Endodermal cell (in vitro differentiated cells): ENCODE measurements at regions not wholly inside any gene's neighbourhood (a gene's known extent, or its start where the extent isn't known, plus 50 kb on each side); places are given as distances from the start of the nearest gene placed in this dataset.

Experiments
- DNase-seq: peaks from one replicate; pipeline ENCODE4 v3.0.0-alpha.2; 2017
- H3K27ac ChIP-seq: 2 replicates; pipeline ENCODE4 v1.5.1; 2013; ENCODE audit warnings: mild to moderate bottlenecking, low read depth, low read length, moderate library complexity
- H3K27me3 ChIP-seq: 2 replicates; pipeline ENCODE4 v1.6.1; 2013; ENCODE audit warnings: mild to moderate bottlenecking, low read length, moderate library complexity; ENCODE audit not compliant: insufficient read depth, control insufficient read depth, poor library complexity, severe bottlenecking
- H3K36me3 ChIP-seq: 2 replicates; pipeline ENCODE4 v1.7.0; 2013; ENCODE audit warnings: mild to moderate bottlenecking, low read length, moderate library complexity; ENCODE audit not compliant: control insufficient read depth, insufficient read depth
- H3K4me1 ChIP-seq: one replicate; pipeline ENCODE4 v1.7.0; 2013; ENCODE audit warnings: low read length; ENCODE audit not compliant: control insufficient read depth, insufficient read depth
- H3K4me3 ChIP-seq: 2 replicates; pipeline ENCODE4 v1.5.1; 2013; ENCODE audit warnings: mild to moderate bottlenecking, low read length, moderate library complexity
- H3K9ac ChIP-seq: 2 replicates; pipeline ENCODE4 v1.6.1; 2013; ENCODE audit warnings: mild to moderate bottlenecking, low read length, moderate library complexity; ENCODE audit not compliant: poor library complexity, severe bottlenecking; ENCODE audit errors: extremely low read depth
- H3K9me3 ChIP-seq: 2 replicates; pipeline ENCODE4 v1.6.1; 2013; ENCODE audit warnings: mild to moderate bottlenecking, low read length, moderate library complexity; ENCODE audit not compliant: control insufficient read depth
- H3K27ac Mint-ChIP-seq: 2 replicates; pipeline ENCODE4 v1.8.0; 2020; ENCODE audit warnings: mixed read lengths
- H3K27me3 Mint-ChIP-seq: 2 replicates; pipeline ENCODE4 v1.8.0; 2021; ENCODE audit warnings: mild to moderate bottlenecking, mixed read lengths; ENCODE audit not compliant: insufficient read depth
- H3K36me3 Mint-ChIP-seq: 2 replicates; pipeline ENCODE4 v1.8.0; 2020; ENCODE audit warnings: low read depth, mixed read lengths
- H3K4me1 Mint-ChIP-seq: 2 replicates; pipeline ENCODE4 v1.8.0; 2020; ENCODE audit warnings: mixed read lengths
- H3K4me3 Mint-ChIP-seq: 2 replicates; pipeline ENCODE4 v1.8.0; 2020; ENCODE audit warnings: mild to moderate bottlenecking, moderate library complexity, mixed read lengths
- H3K9me3 Mint-ChIP-seq: 2 replicates; pipeline ENCODE4 v1.8.0; 2020; ENCODE audit warnings: mild to moderate bottlenecking, mixed read lengths
- WGBS, 2 experiments: methylation state at CpG; one replicate each; pipeline versions ENCODE4 v1.1.5 to v1.1.7; 2013; ENCODE audit warnings: missing lambda C conversion rate in 2 of 2, mixed read lengths in 1 of 2; ENCODE audit not compliant: insufficient coverage in 1 of 2, insufficient read length in 1 of 2; 5-methylcytosine and 5-hydroxymethylcytosine counted together
- TF ChIP-seq, protein P1 (sequence below): fragments of 200-600 bp; sonication (generic); conservative IDR thresholded peaks from 2 replicates; pipeline ENCODE4 v1.5.0; 2021; ENCODE audit warnings: antibody characterized with exemption, mild to moderate bottlenecking

DNA sequence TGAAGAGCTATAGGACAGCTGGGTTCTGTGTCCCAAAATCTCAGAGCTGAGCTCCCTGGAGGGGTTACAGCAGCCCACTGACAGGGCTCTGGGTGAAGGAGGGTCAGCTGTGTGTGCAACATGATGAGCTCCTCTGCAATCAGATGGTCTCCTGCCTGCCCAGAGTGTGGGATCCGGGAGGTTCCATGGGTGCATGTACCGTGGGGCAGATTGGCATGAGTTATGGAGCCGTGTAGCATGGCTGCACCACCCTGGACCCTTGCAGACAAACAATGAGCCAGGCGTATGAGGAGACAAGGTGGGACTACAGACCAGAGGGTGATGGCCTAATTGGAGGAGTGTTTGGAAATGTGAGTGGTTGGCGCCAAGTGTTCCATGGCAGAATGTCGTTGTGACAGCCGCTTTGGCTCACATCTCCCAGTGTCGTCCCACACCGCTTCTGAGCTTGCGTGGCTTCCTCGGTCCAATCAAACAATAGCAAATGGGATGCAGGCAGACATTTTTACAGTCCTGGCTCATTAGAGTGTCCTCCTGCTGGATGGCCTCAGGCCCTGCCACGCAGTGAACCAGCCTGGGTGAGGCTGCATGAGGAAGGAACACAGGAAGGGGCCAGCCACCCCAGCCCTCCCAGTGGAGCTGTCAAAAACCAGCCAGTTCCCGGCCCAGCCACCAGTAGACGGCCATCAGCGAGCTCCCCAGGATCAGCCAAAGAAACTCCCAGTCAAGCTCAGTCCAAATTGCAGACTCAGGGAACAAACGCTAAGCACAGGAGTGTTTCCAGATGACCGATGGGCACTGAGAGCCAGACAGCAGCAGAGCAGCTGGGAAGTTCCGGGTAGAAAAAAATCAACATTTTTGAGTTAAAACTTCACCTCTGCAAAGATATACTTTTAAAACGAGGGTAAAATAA is 1066.9 kb downstream of the BRD1 start:
- H3K4me1 ChIP-seq = no peaks in the 10 kb centered on the region
- no peak overlapping the region for H3K9ac ChIP-seq
- H3K36me3 ChIP-seq = no peaks in the 10 kb centered on the region
- peaks cover 7% of the 10 kb centered on the region for H3K9me3 Mint-ChIP-seq
- H3K27me3 Mint-ChIP-seq = peaks cover 3% of the 10 kb centered on the region
- no peaks in the 10 kb centered on the region for H3K27me3 ChIP-seq
- no peaks in the 10 kb centered on the region for H3K9me3 ChIP-seq
- no peak overlapping the region for H3K27ac ChIP-seq
- TF ChIP-seq, protein P1, sequence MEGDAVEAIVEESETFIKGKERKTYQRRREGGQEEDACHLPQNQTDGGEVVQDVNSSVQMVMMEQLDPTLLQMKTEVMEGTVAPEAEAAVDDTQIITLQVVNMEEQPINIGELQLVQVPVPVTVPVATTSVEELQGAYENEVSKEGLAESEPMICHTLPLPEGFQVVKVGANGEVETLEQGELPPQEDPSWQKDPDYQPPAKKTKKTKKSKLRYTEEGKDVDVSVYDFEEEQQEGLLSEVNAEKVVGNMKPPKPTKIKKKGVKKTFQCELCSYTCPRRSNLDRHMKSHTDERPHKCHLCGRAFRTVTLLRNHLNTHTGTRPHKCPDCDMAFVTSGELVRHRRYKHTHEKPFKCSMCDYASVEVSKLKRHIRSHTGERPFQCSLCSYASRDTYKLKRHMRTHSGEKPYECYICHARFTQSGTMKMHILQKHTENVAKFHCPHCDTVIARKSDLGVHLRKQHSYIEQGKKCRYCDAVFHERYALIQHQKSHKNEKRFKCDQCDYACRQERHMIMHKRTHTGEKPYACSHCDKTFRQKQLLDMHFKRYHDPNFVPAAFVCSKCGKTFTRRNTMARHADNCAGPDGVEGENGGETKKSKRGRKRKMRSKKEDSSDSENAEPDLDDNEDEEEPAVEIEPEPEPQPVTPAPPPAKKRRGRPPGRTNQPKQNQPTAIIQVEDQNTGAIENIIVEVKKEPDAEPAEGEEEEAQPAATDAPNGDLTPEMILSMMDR = no peak
- DNase-seq = peak; percentile 26
- H3K4me3 Mint-ChIP-seq = no peak overlapping the region
- no peaks in the 10 kb centered on the region for H3K36me3 Mint-ChIP-seq
- H3K4me3 ChIP-seq = no peak overlapping the region
- 87 to 93% methylated on average over 18 to 19 of the region's 19 CpGs for WGBS, 2 experiments
- no peaks in the 10 kb centered on the region for H3K4me1 Mint-ChIP-seq
- H3K27ac Mint-ChIP-seq = no peak overlapping the region

DNA sequence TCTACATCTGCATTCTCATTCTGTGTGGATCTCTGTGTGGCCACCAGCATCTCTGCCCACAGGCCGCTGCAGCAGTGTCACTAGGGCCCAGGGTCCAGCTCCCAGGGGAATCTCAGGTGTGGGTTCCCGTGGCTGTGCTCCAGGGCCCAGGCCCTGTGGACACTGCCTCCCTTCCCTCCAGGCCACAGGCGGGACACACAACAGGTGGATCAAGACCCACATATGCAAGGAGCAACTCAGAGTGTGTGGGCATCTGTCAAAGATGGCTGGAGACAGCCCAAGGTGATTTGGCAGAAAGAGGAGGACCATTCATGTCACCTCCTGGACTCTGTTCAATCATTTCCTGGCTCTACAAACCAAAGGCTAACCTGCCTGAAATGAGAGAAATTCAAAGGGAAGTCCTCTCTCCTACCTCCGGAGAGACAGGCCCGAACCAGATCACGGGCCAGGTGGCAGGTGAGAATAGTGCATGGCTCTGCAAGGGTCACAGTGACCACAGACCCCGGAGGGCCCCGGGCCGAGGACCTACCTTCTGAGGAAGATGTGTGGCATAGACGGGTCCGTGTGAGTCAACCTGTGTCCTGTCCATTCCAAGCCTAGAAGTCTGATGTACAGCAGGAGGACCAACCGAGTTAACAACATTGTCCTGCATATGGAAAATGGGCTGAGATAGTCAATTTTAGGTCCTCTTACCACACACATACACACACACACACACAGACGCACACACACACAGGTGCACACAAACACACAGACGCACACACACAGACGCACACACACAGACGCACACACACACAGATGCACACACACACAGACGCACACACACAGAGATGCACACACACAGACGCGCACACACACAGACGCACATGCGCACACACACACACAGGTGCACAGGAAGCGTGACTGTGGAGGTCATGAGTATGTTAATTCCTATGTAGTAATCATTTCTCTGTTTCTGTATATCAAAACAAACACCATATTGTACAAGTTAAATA is 1068.5 kb downstream of the BRD1 start:
- H3K4me3 Mint-ChIP-seq = no peak overlapping the region
- Histone ChIP-seq H3K36me3 (no peaks in the 10 kb centered on the region), H3K27ac (no peak overlapping the region), H3K9ac (no peak overlapping the region), H3K27me3 (no peaks in the 10 kb centered on the region), H3K9me3 (no peaks in the 10 kb centered on the region), H3K4me3 (no peak overlapping the region), H3K4me1 (no peaks in the 10 kb centered on the region)
- TF ChIP-seq, protein P1 = no peak
- no peaks in the 10 kb centered on the region for H3K36me3 Mint-ChIP-seq
- WGBS, 2 experiments = 87 to 96% methylated on average over 8 to 20 of the region's 22 CpGs
- no peak overlapping the region for H3K27ac Mint-ChIP-seq
- DNase-seq = peak; percentile 25
- H3K27me3 Mint-ChIP-seq = peaks cover 2% of the 10 kb centered on the region
- no peaks in the 10 kb centered on the region for H3K4me1 Mint-ChIP-seq
- H3K9me3 Mint-ChIP-seq = peaks cover 1% of the 10 kb centered on the region

DNA sequence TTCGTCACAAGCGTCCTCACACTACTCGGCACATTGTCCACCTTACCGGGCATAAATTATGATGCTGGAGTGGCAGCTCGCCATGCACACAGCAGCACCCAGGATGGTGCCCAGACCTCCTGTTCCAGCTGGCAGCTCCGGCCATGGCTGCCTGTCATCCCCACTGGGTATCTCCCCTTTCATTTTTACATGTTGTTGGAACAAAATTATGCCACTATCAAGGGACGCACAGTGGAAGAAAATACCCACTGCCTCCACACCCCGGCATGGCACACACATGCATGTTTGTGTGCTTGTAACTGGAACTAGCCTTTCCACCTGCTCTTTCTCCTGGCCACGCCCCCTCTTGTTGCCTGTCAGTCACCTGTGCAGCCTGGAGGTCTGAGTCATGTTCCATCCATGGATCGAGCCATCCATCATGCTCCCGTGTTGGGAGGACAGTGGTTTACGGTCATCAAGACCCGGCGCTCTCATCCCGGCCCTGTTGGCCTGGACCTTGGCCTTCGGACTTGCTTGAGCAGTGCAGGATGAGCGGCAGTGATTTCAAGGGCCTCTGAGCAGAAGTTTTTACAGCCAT is 1069.6 kb downstream of the BRD1 start:
- Mint-ChIP-seq H3K9me3 (no peaks in the 10 kb centered on the region), H3K36me3 (no peaks in the 10 kb centered on the region), H3K4me1 (no peaks in the 10 kb centered on the region), H3K27ac (no peak overlapping the region), H3K4me3 (no peak overlapping the region), H3K27me3 (peaks cover 2% of the 10 kb centered on the region)
- TF ChIP-seq, protein P1 = no peak
- Histone ChIP-seq H3K9me3 (no peaks in the 10 kb centered on the region), H3K36me3 (no peaks in the 10 kb centered on the region), H3K27ac (no peak overlapping the region), H3K27me3 (no peaks in the 10 kb centered on the region), H3K4me3 (no peak overlapping the region), H3K4me1 (no peaks in the 10 kb centered on the region), H3K9ac (no peak overlapping the region)
- WGBS, 2 experiments = 90 to 95% methylated on average over 17 of the region's 17 CpGs
- DNase-seq = peak; percentile 45
